Trophoblast cell (in vitro differentiated cells and primary cell): ENCODE measurements at regions not wholly inside any gene's neighbourhood (a gene's known extent, or its start where the extent isn't known, plus 50 kb on each side); places are given as distances from the start of the nearest gene placed in this dataset.
A peak's percentile ranks its signal among the peaks of the same experiment; 100 is the strongest.

Experiments
- DNase-seq, 2 donors: peaks; one replicate each; pipeline ENCODE4 v3.0.0-alpha.2; 2016
- H2AFZ ChIP-seq: 2 replicates; pipeline ENCODE4 v1.6.1; 2013; ENCODE audit warnings: low read length, moderate library complexity, mild to moderate bottlenecking; ENCODE audit not compliant: insufficient read depth, poor library complexity
- H2AK5ac ChIP-seq: 2 replicates; pipeline ENCODE4 v1.6.1; 2013; ENCODE audit warnings: mild to moderate bottlenecking, low read length
- H2BK120ac ChIP-seq: 2 replicates; pipeline ENCODE4 v1.6.1; 2013; ENCODE audit warnings: low read length, mild to moderate bottlenecking, moderate library complexity; ENCODE audit not compliant: insufficient read depth, poor library complexity
- H2BK12ac ChIP-seq: 2 replicates; pipeline ENCODE4 v1.6.1; 2013; ENCODE audit warnings: mild to moderate bottlenecking, low read length, moderate library complexity
- H2BK5ac ChIP-seq: 2 replicates; pipeline ENCODE4 v1.6.1; 2013; ENCODE audit warnings: low read length, low read depth, moderate library complexity, mild to moderate bottlenecking; ENCODE audit not compliant: poor library complexity
- H3K14ac ChIP-seq: 2 replicates; pipeline ENCODE4 v1.6.1; 2013; ENCODE audit warnings: mild to moderate bottlenecking, low read length
- H3K18ac ChIP-seq: 2 replicates; pipeline ENCODE4 v1.6.1; 2013; ENCODE audit warnings: mild to moderate bottlenecking, low read length
- H3K23ac ChIP-seq: 2 replicates; pipeline ENCODE4 v1.6.1; 2013; ENCODE audit warnings: low read length
- H3K27ac ChIP-seq: 2 replicates; pipeline ENCODE4 v1.5.1; 2013; ENCODE audit warnings: low read depth, mild to moderate bottlenecking, inconsistent platforms, low read length, moderate library complexity
- H3K27me3 ChIP-seq: 2 replicates; pipeline ENCODE4 v1.6.1; 2013; ENCODE audit warnings: inconsistent platforms, mild to moderate bottlenecking, low read length, moderate library complexity; ENCODE audit not compliant: insufficient read depth
- H3K36me3 ChIP-seq, 2 experiments: 1 replicate in 1 of 2; 2 replicates in 1 of 2; pipeline ENCODE4 v1.6.1; 2013; ENCODE audit warnings: low read length in 2 of 2, mild to moderate bottlenecking in 2 of 2, moderate library complexity in 1 of 2; ENCODE audit not compliant: insufficient read depth in 2 of 2, control insufficient read depth in 1 of 2
- H3K4ac ChIP-seq: 2 replicates; pipeline ENCODE4 v1.6.1; 2013; ENCODE audit warnings: low read depth, mild to moderate bottlenecking, low read length, moderate library complexity
- H3K4me1 ChIP-seq, 2 experiments: 1 replicate in 1 of 2; 2 replicates in 1 of 2; pipeline ENCODE4 v1.6.1; 2013; ENCODE audit warnings: low read length in 2 of 2, mild to moderate bottlenecking in 2 of 2, moderate library complexity in 1 of 2; ENCODE audit not compliant: insufficient read depth in 2 of 2, control insufficient read depth in 1 of 2
- H3K4me2 ChIP-seq: 2 replicates; pipeline ENCODE4 v1.6.1; 2013; ENCODE audit warnings: inconsistent platforms, mild to moderate bottlenecking, low read length, moderate library complexity
- H3K4me3 ChIP-seq: 2 replicates; pipeline ENCODE4 v1.5.1; 2013; ENCODE audit warnings: mild to moderate bottlenecking, low read depth, low read length, inconsistent platforms
- H3K79me1 ChIP-seq: one replicate; pipeline ENCODE4 v1.6.1; 2013; ENCODE audit warnings: low read length
- H3K79me2 ChIP-seq: 2 replicates; pipeline ENCODE4 v1.6.1; 2013; ENCODE audit warnings: low read length, mild to moderate bottlenecking; ENCODE audit not compliant: control insufficient read depth, insufficient read depth, poor library complexity
- H3K9ac ChIP-seq: 2 replicates; pipeline ENCODE4 v1.6.1; 2013; ENCODE audit warnings: mild to moderate bottlenecking, low read length
- H3K9me3 ChIP-seq: 2 replicates; pipeline ENCODE4 v1.6.1; 2013; ENCODE audit warnings: low read depth, mild to moderate bottlenecking, control low read depth, inconsistent platforms, low read length; ENCODE audit not compliant: insufficient read depth
- H4K12ac ChIP-seq: 2 replicates; pipeline ENCODE4 v1.6.1; 2013; ENCODE audit warnings: low read depth, mild to moderate bottlenecking, low read length, moderate library complexity
- H4K8ac ChIP-seq: 2 replicates; pipeline ENCODE4 v1.6.1; 2013; ENCODE audit warnings: low read depth, mild to moderate bottlenecking, low read length, moderate library complexity
- H4K91ac ChIP-seq: one replicate; pipeline ENCODE4 v1.6.1; 2013; ENCODE audit warnings: low read depth, mild to moderate bottlenecking, low read length, moderate library complexity
- WGBS: extraction: QIAGEN DNeasy Blood & Tissue Kit; methylation state at CpG from one replicate; pipeline ENCODE4 v1.1.7; 2013; ENCODE audit warnings: missing lambda C conversion rate; ENCODE audit not compliant: insufficient read length, insufficient coverage; ENCODE audit errors: extremely low coverage; 5-methylcytosine and 5-hydroxymethylcytosine counted together

DNA sequence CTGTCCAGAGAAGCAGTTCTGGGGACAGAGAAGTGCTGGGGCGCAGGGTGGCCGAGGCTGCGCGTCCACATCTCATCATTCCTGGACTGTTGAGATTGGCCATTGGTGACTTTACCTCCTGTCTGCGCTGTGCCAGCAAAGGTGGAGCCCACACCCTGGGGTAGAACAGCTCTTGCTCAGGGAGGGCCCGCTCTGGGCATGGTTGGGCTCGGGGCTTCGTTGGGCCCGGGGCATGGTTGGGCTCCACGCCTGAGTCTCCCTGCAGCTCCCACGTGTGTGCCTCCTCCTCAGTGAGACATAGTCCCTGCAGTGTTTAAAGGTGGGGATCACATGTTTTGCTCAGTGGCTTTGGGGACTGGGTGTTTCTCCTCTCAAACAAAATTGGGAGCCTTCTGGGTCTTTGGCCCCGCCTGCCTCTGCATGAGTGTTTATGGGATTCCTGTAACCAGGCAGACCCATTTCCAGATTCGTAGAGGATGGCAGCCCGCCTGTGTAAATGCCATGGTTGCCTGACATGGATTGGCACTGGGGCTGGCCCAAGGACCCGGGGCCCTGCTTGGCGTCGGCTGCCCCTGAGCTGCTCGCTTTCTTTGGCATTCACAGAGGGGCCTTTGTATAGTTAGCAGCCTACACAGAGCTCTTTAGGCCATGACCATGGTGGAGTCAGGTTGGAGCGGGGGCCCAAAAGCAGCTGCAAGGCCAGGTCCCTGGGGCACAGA, 104.6 kb downstream of the TLR5 start:
- H3K23ac ChIP-seq = no peak overlapping the region
- no peaks in the 10 kb centered on the region for H3K79me2 ChIP-seq
- H3K9me3 ChIP-seq = peaks cover 2% of the 10 kb centered on the region
- no peak for DNase-seq
- H3K18ac ChIP-seq = peak overlapping the region; percentile 8
- H2BK120ac ChIP-seq = no peak overlapping the region
- no peak overlapping the region for H4K12ac ChIP-seq
- H2AFZ ChIP-seq = no peak overlapping the region
- H3K9ac ChIP-seq = no peak overlapping the region
- H4K91ac ChIP-seq = peak overlapping the region; percentile 7
- peaks cover 16% of the 10 kb centered on the region for H3K79me1 ChIP-seq
- no peak overlapping the region for H3K14ac ChIP-seq
- H3K4me2 ChIP-seq = no peak overlapping the region
- no peaks in the 10 kb centered on the region for H3K27me3 ChIP-seq
- H3K27ac ChIP-seq = no peak overlapping the region
- H3K4me1 ChIP-seq = peaks cover 27 to 53% of the 10 kb centered on the region in 2 experiments
- peak overlapping the region; percentile 8 for H2AK5ac ChIP-seq
- H4K8ac ChIP-seq = no peak overlapping the region
- H3K36me3 ChIP-seq = peaks cover 0 to 4% of the 10 kb centered on the region in 2 experiments
- no peak overlapping the region for H3K4ac ChIP-seq
- no peak overlapping the region for H3K4me3 ChIP-seq
- WGBS = no CpG with 5 or more reads among the region's 19 CpGs
- peak overlapping the region; percentile 1 for H2BK12ac ChIP-seq
- H2BK5ac ChIP-seq = no peak overlapping the region

GRCh38 chr1:223039990-223040389, 103.1 kb downstream of the TLR5 start:
- H2BK5ac ChIP-seq = no peak overlapping the region
- H4K12ac ChIP-seq = no peak overlapping the region
- H3K27me3 ChIP-seq = no peaks in the 10 kb centered on the region
- H2AK5ac ChIP-seq = no peak overlapping the region
- peaks cover 2% of the 10 kb centered on the region for H3K9me3 ChIP-seq
- no peak overlapping the region for H2BK120ac ChIP-seq
- no peak overlapping the region for H3K27ac ChIP-seq
- H3K79me1 ChIP-seq = peaks cover 10% of the 10 kb centered on the region
- no peak overlapping the region for H4K8ac ChIP-seq
- no CpG with 5 or more reads among the region's 6 CpGs for WGBS
- H3K14ac ChIP-seq = no peak overlapping the region
- H3K79me2 ChIP-seq = no peaks in the 10 kb centered on the region
- DNase-seq = no peak
- H3K36me3 ChIP-seq = peaks cover 0 to 2% of the 10 kb centered on the region in 2 experiments
- no peak overlapping the region for H2BK12ac ChIP-seq
- H3K4me2 ChIP-seq = no peak overlapping the region
- H3K4ac ChIP-seq = no peak overlapping the region
- H3K4me3 ChIP-seq = peak overlapping the region; percentile 30
- H3K9ac ChIP-seq = no peak overlapping the region
- no peak overlapping the region for H3K18ac ChIP-seq
- H4K91ac ChIP-seq = no peak overlapping the region
- no peak overlapping the region for H2AFZ ChIP-seq
- peaks cover 22 to 48% of the 10 kb centered on the region in 2 experiments for H3K4me1 ChIP-seq
- H3K23ac ChIP-seq = no peak overlapping the region

DNA sequence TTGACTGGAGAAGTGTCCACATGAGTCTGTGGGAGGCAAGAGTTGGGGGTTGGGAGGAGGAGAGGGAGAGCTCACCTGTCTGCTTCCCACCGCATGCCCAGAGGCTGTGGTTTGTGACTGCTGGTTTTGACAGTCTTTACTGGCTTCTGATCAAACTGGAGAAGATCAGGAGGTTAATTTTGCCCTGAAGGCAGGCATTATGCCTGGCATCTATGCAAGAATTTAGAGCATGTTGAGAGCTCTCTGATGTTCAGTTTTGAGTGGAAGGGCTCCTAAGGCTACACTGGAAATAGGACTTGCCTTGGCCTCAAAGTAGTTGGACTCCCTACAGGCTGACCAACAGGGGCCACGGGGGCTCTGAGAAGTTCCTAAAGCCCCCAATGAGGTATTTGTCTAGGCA, 101.6 kb downstream of the TLR5 start:
- peak overlapping the region; percentile 33 for H2AK5ac ChIP-seq
- H3K4me1 ChIP-seq = peaks cover 22 to 42% of the 10 kb centered on the region in 2 experiments
- H3K23ac ChIP-seq = no peak overlapping the region
- H3K79me1 ChIP-seq = peaks cover 8% of the 10 kb centered on the region
- no peak overlapping the region for H2BK12ac ChIP-seq
- peak overlapping the region; percentile 21 for H2BK5ac ChIP-seq
- peak overlapping the region; percentile 23 for H3K4ac ChIP-seq
- no peak overlapping the region for H3K9ac ChIP-seq
- peak overlapping the region; percentile 17 for H4K8ac ChIP-seq
- peaks cover 5% of the 10 kb centered on the region for H3K9me3 ChIP-seq
- H3K4me2 ChIP-seq = no peak overlapping the region
- no peak overlapping the region for H3K4me3 ChIP-seq
- peak overlapping the region; percentile 41 for H3K18ac ChIP-seq
- no peaks in the 10 kb centered on the region for H3K79me2 ChIP-seq
- H4K12ac ChIP-seq = no peak overlapping the region
- peak overlapping the region; percentile 77 for H4K91ac ChIP-seq
- no peak overlapping the region for H2AFZ ChIP-seq
- no peak overlapping the region for H2BK120ac ChIP-seq
- no CpG with 5 or more reads among the region's 2 CpGs for WGBS
- peak; percentile 69 to 81 for DNase-seq
- H3K14ac ChIP-seq = no peak overlapping the region
- H3K36me3 ChIP-seq = no peaks in the 10 kb centered on the region
- peak overlapping the region; percentile 45 for H3K27ac ChIP-seq
- no peaks in the 10 kb centered on the region for H3K27me3 ChIP-seq

GRCh38 chr1:223045164-223045957, 97.7 kb downstream of the TLR5 start:
- Histone ChIP-seq H3K18ac (no peak overlapping the region), H3K9me3 (peaks cover 3% of the 10 kb centered on the region), H2BK120ac (no peak overlapping the region), H3K27ac (no peak overlapping the region), H3K79me2 (no peaks in the 10 kb centered on the region), H3K23ac (no peak overlapping the region), H4K12ac (no peak overlapping the region), H2AFZ (no peak overlapping the region), H2AK5ac (no peak overlapping the region), H2BK5ac (no peak overlapping the region), H3K4ac (no peak overlapping the region), H3K9ac (no peak overlapping the region), H4K91ac (no peak overlapping the region), H3K14ac (no peak overlapping the region), H3K27me3 (no peaks in the 10 kb centered on the region), H3K4me3 (no peak overlapping the region), H3K36me3 (peaks cover 6 to 7% of the 10 kb centered on the region in 2 experiments), H2BK12ac (no peak overlapping the region), H3K4me2 (no peak overlapping the region), H3K4me1 (peaks cover 14 to 19% of the 10 kb centered on the region in 2 experiments), H4K8ac (no peak overlapping the region), H3K79me1 (peaks cover 7% of the 10 kb centered on the region)
- no CpG with 5 or more reads among the region's 4 CpGs for WGBS
- DNase-seq = no peak
